Upper lobe of left lung (tissue), 6 donors: ENCODE measurements at regions not wholly inside any gene's neighbourhood (a gene's known extent, or its start where the extent isn't known, plus 50 kb on each side); places are given as distances from the start of the nearest gene placed in this dataset.

Experiments used
- ATAC-seq, 2 donors: fragments of 200-7000 bp; cut with Tn5 transposase; one replicate each; pipeline ENCODE4 v1.9.1; 2022; ENCODE audit warnings: mild to moderate bottlenecking in 2 of 2, moderate library complexity in 2 of 2; ENCODE audit not compliant: low FRiP score in 2 of 2
- DNase-seq, 2 donors: peaks; one replicate each; pipeline ENCODE4 v3.0.0-alpha.2; 2019 to 2020
- H3K27ac ChIP-seq, 4 donors: fragments of 200-600 bp; sonication (generic); one replicate each; pipeline ENCODE4 v1.5.1; 2016 to 2019
- H3K27me3 ChIP-seq, 4 donors: fragments of 200-600 bp; sonication (generic); one replicate each; pipeline ENCODE4 v1.5.1; 2017 to 2019
- H3K36me3 ChIP-seq, 4 donors: fragments of 200-600 bp; sonication (generic); one replicate each; pipeline ENCODE4 v1.5.1; 2016 to 2019
- H3K4me1 ChIP-seq, 4 donors: fragments of 200-600 bp; sonication (generic); one replicate each; pipeline ENCODE4 v1.5.1; 2018 to 2019
- H3K4me3 ChIP-seq, 4 donors: fragments of 200-600 bp; sonication (generic); one replicate each; pipeline ENCODE4 v1.5.1; 2017 to 2019; ENCODE audit warnings: mild to moderate bottlenecking in 2 of 4, moderate library complexity in 1 of 4
- H3K9me3 ChIP-seq, 4 donors: fragments of 200-600 bp; sonication (generic); one replicate each; pipeline ENCODE4 v1.5.1; 2018 to 2019
- CTCF ChIP-seq, 6 experiments: fragments of 450-650 bp in 4 of 6; fragments of 200-600 bp in 2 of 6; sonication (generic) in 2 of 6; IDR thresholded peaks; one replicate each; pipeline ENCODE4 v1.5.1; 2016 to 2019; ENCODE audit warnings: antibody characterized with exemption in 6 of 6
- EP300 ChIP-seq, 4 donors: sonication (generic); formaldehyde crosslinking; IDR thresholded peaks; one replicate each; pipeline ENCODE4 v1.5.1; 2017; ENCODE audit warnings: antibody characterized with exemption in 4 of 4, control low read depth in 2 of 4
- POLR2A ChIP-seq, 4 donors: fragments of 450-650 bp; IDR thresholded peaks; one replicate each; pipeline ENCODE4 v1.5.1; 2016 to 2017; ENCODE audit warnings: antibody characterized with exemption in 4 of 4, mild to moderate bottlenecking in 2 of 4
- POLR2AphosphoS5 ChIP-seq, 2 donors: sonication (generic); formaldehyde crosslinking; IDR thresholded peaks; one replicate each; pipeline ENCODE4 v1.5.1; 2017; ENCODE audit warnings: antibody characterized with exemption in 2 of 2
- WGBS, 2 donors: methylation state at CpG; one replicate each; pipeline ENCODE4 v1.1.5; 2017 to 2018; 5-methylcytosine and 5-hydroxymethylcytosine counted together
- donor health status: DM: no; HTN: no; CAD: no; lungs with moderate emphysema.
- donor health status: DM: no; HTN: yes; CAD: no; lungs with severe emphysema.

- peaks cover 0 to 10% (median 0%) of the 10 kb centered on the region in 4 donors for H3K9me3 ChIP-seq
- WGBS, 2 donors = 88 to 93% methylated on average over 2 of the region's 2 CpGs
- no peaks in the 10 kb centered on the region for H3K27me3 ChIP-seq
- ATAC-seq = no peak
- H3K36me3 ChIP-seq = no peaks in the 10 kb centered on the region
- no peak overlapping the region for H3K27ac ChIP-seq
- no peak overlapping the region for H3K4me3 ChIP-seq
- no peak for DNase-seq
- no peak for TF ChIP-seq CTCF (IDR thresholded peaks at IDR 0.05)
- no peak for TF ChIP-seq POLR2AphosphoS5 (IDR thresholded peaks at IDR 0.05)
- TF ChIP-seq POLR2A (IDR thresholded peaks at IDR 0.05) = no peak
- no peak for TF ChIP-seq EP300 (IDR thresholded peaks at IDR 0.05)
- no peaks in the 10 kb centered on the region for H3K4me1 ChIP-seq
These were observed 160.1 kb upstream of the ANKRD50 start for GRCh38 chr4:124872659-124873058.

DNA sequence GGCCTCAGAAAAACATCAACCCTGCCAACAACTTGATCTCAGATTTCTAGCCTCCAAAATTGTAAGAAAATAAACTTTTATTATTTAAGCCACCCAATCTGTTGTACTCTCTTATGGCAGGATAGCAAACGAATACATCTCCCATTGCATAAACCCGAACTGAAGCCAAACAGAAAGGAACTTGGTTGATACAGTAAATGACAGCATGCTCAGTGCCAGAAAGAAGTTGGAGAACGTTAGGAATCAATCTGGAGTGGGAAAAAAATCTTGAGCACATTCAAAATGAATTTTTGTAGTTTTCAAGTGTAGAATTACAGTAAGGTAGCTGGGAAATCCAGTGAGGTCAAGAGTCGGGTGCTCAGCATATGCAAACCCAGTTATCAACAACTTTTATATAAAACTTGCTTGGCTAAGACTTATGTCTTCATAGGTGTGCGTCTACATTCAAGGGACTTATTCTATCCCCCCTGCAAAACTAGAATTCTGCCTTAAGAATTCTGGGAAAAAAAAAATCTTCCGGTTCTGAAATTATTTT lies 157.5 kb upstream of the ANKRD50 start:
- Histone ChIP-seq H3K4me1 (no peaks in the 10 kb centered on the region), H3K36me3 (no peaks in the 10 kb centered on the region), H3K4me3 (no peak overlapping the region), H3K27me3 (no peaks in the 10 kb centered on the region), H3K9me3 (no peaks in the 10 kb centered on the region), H3K27ac (peak overlapping the region in 1 of 4 donors; percentile 5)
- no peak for DNase-seq
- ATAC-seq = no peak
- WGBS, 2 donors = 60 to 64% methylated on average over 6 of the region's 6 CpGs
- TF ChIP-seq EP300 (IDR thresholded peaks at IDR 0.05) (peak in 1 of 4 donors; percentile 43), POLR2AphosphoS5 (IDR thresholded peaks at IDR 0.05) (no peak)

DNA sequence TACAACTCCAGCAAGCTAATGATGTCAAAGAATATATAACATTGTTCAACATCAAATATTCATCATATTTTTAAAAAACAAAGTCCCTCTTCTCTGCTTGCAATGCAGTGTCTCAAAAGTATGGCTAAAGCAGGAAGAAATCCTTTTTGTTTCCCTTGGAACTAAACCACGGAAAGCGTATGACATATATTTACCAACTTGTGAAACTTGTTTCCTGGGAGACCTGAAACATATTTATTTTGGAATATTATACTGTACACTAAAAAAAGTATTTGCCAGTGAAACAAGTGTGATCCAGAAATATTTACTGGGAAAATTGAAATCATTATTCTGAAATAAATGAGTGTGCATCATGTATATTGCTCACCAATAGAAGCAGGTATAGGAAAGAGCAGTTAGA lies 156.0 kb upstream of the ANKRD50 start:
- no peak for DNase-seq
- Histone ChIP-seq H3K4me3 (no peak overlapping the region), H3K36me3 (no peaks in the 10 kb centered on the region), H3K27ac (no peak overlapping the region), H3K9me3 (no peaks in the 10 kb centered on the region), H3K4me1 (no peaks in the 10 kb centered on the region), H3K27me3 (no peaks in the 10 kb centered on the region)
- ATAC-seq = no peak
- TF ChIP-seq POLR2A (IDR thresholded peaks at IDR 0.05) = no peak
- TF ChIP-seq CTCF (IDR thresholded peaks at IDR 0.05) = no peak
- no peak for TF ChIP-seq POLR2AphosphoS5 (IDR thresholded peaks at IDR 0.05)
- TF ChIP-seq EP300 (IDR thresholded peaks at IDR 0.05) = no peak
- 56 to 68% methylated on average over 2 of the region's 2 CpGs for WGBS, 2 donors

- ATAC-seq = no peak
- no peak for DNase-seq
- H3K4me3 ChIP-seq = no peak overlapping the region
- no peaks in the 10 kb centered on the region for H3K27me3 ChIP-seq
- H3K36me3 ChIP-seq = no peaks in the 10 kb centered on the region
- no peak overlapping the region for H3K27ac ChIP-seq
- no peaks in the 10 kb centered on the region for H3K9me3 ChIP-seq
- 98 to 100% methylated on average over 1 of the region's 1 CpG for WGBS, 2 donors
- TF ChIP-seq EP300 (IDR thresholded peaks at IDR 0.05) (no peak), CTCF (IDR thresholded peaks at IDR 0.05) (no peak), POLR2AphosphoS5 (IDR thresholded peaks at IDR 0.05) (no peak), POLR2A (IDR thresholded peaks at IDR 0.05) (no peak)
- H3K4me1 ChIP-seq = no peaks in the 10 kb centered on the region
These were observed 155.0 kb upstream of the ANKRD50 start for GRCh38 chr4:124867536-124867935.

DNA sequence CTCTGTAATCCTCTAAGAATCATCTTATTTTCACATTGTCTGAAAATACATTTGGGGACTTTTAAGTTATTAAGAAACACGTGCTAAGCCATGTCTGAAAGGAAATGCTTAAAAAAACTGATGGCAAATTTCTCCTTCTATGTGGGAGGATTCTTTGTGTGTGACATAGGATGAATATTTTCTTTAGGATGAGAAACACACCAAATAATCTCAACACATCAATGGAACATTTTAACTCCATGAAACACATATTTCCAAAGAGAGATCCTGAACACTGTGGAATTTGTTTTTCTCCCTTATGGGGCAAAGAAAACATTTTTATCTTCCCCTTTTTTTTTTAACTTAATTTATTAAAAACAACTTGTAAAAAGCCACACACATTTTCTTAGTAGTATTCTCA lies 153.8 kb upstream of the ANKRD50 start:
- Histone ChIP-seq H3K4me1 (no peaks in the 10 kb centered on the region), H3K27me3 (no peaks in the 10 kb centered on the region), H3K27ac (no peak overlapping the region), H3K9me3 (no peaks in the 10 kb centered on the region), H3K4me3 (no peak overlapping the region), H3K36me3 (no peaks in the 10 kb centered on the region)
- WGBS, 2 donors = 66 to 79% methylated on average over 1 of the region's 1 CpG
- no peak for TF ChIP-seq POLR2A (IDR thresholded peaks at IDR 0.05)
- TF ChIP-seq POLR2AphosphoS5 (IDR thresholded peaks at IDR 0.05) = no peak
- TF ChIP-seq CTCF (IDR thresholded peaks at IDR 0.05) = no peak
- no peak for TF ChIP-seq EP300 (IDR thresholded peaks at IDR 0.05)
- ATAC-seq (no peak), DNase-seq (no peak)
